H1 (cell line): ENCODE measurements at regions not wholly inside any gene's neighbourhood (a gene's known extent, or its start where the extent isn't known, plus 50 kb on each side); places are given as distances from the start of the nearest gene placed in this dataset.

Experiments used
- FOSL1 ChIP-seq: IDR thresholded peaks from 2 replicates; pipeline ENCODE4 v1.6.1; 2011; ENCODE audit warnings: mild to moderate bottlenecking, low read depth, low read length, moderate library complexity; ENCODE audit not compliant: insufficient read depth
- SP1 ChIP-seq: IDR thresholded peaks from 2 replicates; pipeline ENCODE4 v1.6.1; 2011; ENCODE audit warnings: low read depth, low read length
- TEAD4 ChIP-seq: IDR thresholded peaks from 2 replicates; pipeline ENCODE4 v1.6.1; 2012; ENCODE audit warnings: low read depth, low read length, inconsistent platforms, mixed read lengths

DNA sequence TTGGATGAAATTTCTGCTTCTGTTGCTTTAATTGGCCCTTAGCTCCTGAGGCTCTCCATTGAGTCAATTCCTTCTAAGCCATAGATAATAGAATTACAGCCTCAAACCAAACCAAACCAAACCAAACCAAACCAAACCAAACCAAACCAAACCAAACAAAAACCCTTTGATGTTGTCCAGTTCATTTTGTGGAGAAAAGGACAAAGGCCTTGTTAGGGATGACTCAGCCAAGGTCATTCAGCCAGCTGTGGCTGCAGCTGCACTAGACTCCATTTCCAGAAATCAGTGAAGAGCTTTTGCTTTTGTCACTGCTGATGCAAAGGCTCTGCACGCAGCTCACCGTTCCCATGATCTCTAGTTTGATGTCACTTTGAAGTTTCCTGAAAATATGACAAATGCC, 82.2 kb upstream of the RMST start (continued):
- TF ChIP-seq TEAD4 (no peak), FOSL1 (no peak), SP1 (no peak)
